ENCODE measurements at regions not wholly inside any gene's neighbourhood (a gene's known extent, or its start where the extent isn't known, plus 50 kb on each side); places are given as distances from the start of the nearest gene placed in this dataset.

GRCh38 chr4:52358883-52359321 lies 300.2 kb downstream of the USP46 start:
- TF ChIP-seq CTCF (IDR thresholded peaks at IDR 0.05) (no peak), POLR2A (IDR thresholded peaks at IDR 0.05) (no peak)
